HCT116 (cell line): ENCODE measurements at regions not wholly inside any gene's neighbourhood (a gene's known extent, or its start where the extent isn't known, plus 50 kb on each side); places are given as distances from the start of the nearest gene placed in this dataset.

ENCODE experiments used
- ATAC-seq: fragments of 200-7000 bp; cut with Tn5 transposase; 2 replicates; pipeline ENCODE4 v1.9.1; 2020; ENCODE audit warnings: mild to moderate bottlenecking, moderate library complexity
- BruUV-seq: library from RNA; stranded (reverse); fragments of 400-500 nt; replicated peaks from 2 replicates; lab custom pipeline; 2021; lab: Mats Ljungman, UMichigan
- CTCF ChIA-PET: fragments of 300-600 bp; sonication (Branson Sonifier 250); formaldehyde crosslinking; loops from one replicate; lab custom pipeline; 2021; ENCODE audit warnings: antibody characterized with exemption; lab: Charles Lee
- POLR2A ChIA-PET: fragments of 300-600, 350-600 bp; sonication (Branson Sonifier 250); formaldehyde crosslinking; loops from one replicate; lab custom pipeline; 2021; ENCODE audit warnings: antibody characterized with exemption; lab: Charles Lee
- RAD21 ChIA-PET, 2 experiments: fragments of 300-600 bp; sonication (Branson Sonifier 250); formaldehyde crosslinking; loops; one replicate each; lab custom pipeline; 2023; ENCODE audit warnings: low total read pairs in 2 of 2; ENCODE audit not compliant: uncharacterized antibody in 2 of 2, unreplicated experiment in 2 of 2, low non-redundant PET in 1 of 2; lab: Charles Lee
- DNase-seq: peaks from one replicate; pipeline ENCODE4 v3.0.0-alpha.2; 2010; ENCODE audit warnings: low read depth, low spot score
- H2AFZ ChIP-seq: fragments of 200-600 bp; shearing (Covaris generic), sonication (generic); 2 replicates; pipeline ENCODE4 v1.6.1; 2017; ENCODE audit warnings: low read depth, mixed run types, mixed read lengths, antibody characterized with exemption, low read length; ENCODE audit not compliant: poor library complexity, severe bottlenecking
- H3K27ac ChIP-seq: 2 replicates; pipeline ENCODE4 v1.5.1; 2012; ENCODE audit warnings: low read depth, low read length
- H3K27me3 ChIP-seq: fragments of 200-600 bp; sonication (generic); 2 replicates; pipeline ENCODE4 v1.6.1; 2016; ENCODE audit warnings: mixed run types, low read length, mixed read lengths; ENCODE audit not compliant: insufficient read depth
- H3K36me3 ChIP-seq, 2 experiments: fragments of 200-500 bp in 1 of 2; fragments of 200-600 bp in 1 of 2; sonication (Bioruptor generic) in 1 of 2; sonication (generic) in 1 of 2; 2 replicates each; pipeline versions ENCODE4 v1.5.1 to v1.6.1; 2014 to 2016; ENCODE audit warnings: low read length in 2 of 2, inconsistent platforms in 1 of 2, mixed read lengths in 1 of 2, mixed run types in 1 of 2; ENCODE audit not compliant: insufficient read depth in 2 of 2, control insufficient read depth in 1 of 2
- H3K4me1 ChIP-seq, 2 experiments: fragments of 200-600 bp in 1 of 2; sonication (generic) in 1 of 2; 2 replicates each; pipeline versions ENCODE4 v1.5.1 to v1.6.1; 2012 to 2017; ENCODE audit warnings: low read length in 2 of 2, inconsistent platforms in 1 of 2, mild to moderate bottlenecking in 1 of 2, mixed read lengths in 1 of 2, mixed run types in 1 of 2, moderate library complexity in 1 of 2; ENCODE audit not compliant: insufficient read depth in 2 of 2, control insufficient read depth in 1 of 2
- H3K4me2 ChIP-seq: fragments of 200-600 bp; sonication (generic); 2 replicates; pipeline ENCODE4 v1.6.1; 2017; ENCODE audit warnings: mixed run types, low read length, mixed read lengths
- H3K4me3 ChIP-seq, 2 experiments: fragments of 200-600 bp in 1 of 2; sonication (generic) in 1 of 2; replicated peaks in 1 of 2; 2 replicates each; pipeline ENCODE4 v1.5.1; 2011 to 2016; ENCODE audit warnings: low read length in 2 of 2, control low read depth in 1 of 2, low read depth in 1 of 2, mild to moderate bottlenecking in 1 of 2, mixed read lengths in 1 of 2, mixed run types in 1 of 2
- H3K79me2 ChIP-seq: fragments of 200-600 bp; sonication (generic); 2 replicates; pipeline ENCODE4 v1.6.1; 2017; ENCODE audit warnings: mild to moderate bottlenecking, mixed run types, low read length, moderate library complexity, mixed read lengths; ENCODE audit not compliant: insufficient read depth
- H3K9ac ChIP-seq: fragments of 200-600 bp; sonication (generic); 2 replicates; pipeline ENCODE4 v1.6.1; 2016; ENCODE audit warnings: low read length, mixed read lengths
- H3K9me2 ChIP-seq: fragments of 200-600 bp; sonication (generic), shearing (Covaris generic); 2 replicates; pipeline ENCODE4 v1.6.1; 2017; ENCODE audit warnings: mixed run types, mild to moderate bottlenecking, moderate library complexity; ENCODE audit not compliant: insufficient read depth
- H3K9me3 ChIP-seq, 2 experiments: fragments of 200-500 bp in 1 of 2; fragments of 200-600 bp in 1 of 2; sonication (Bioruptor generic) in 1 of 2; sonication (generic) in 1 of 2; 2 replicates each; pipeline ENCODE4 v1.6.1; 2014 to 2017; ENCODE audit warnings: low read length in 2 of 2, mixed read lengths in 2 of 2, inconsistent platforms in 1 of 2, low read depth in 1 of 2, mild to moderate bottlenecking in 1 of 2, mixed run types in 1 of 2, moderate library complexity in 1 of 2; ENCODE audit not compliant: control insufficient read depth in 1 of 2, insufficient read depth in 1 of 2
- H4K20me1 ChIP-seq: fragments of 200-600 bp; sonication (generic), shearing (Covaris generic); 2 replicates; pipeline ENCODE4 v1.6.1; 2017; ENCODE audit warnings: mixed run types, mild to moderate bottlenecking, moderate library complexity; ENCODE audit not compliant: insufficient read depth
- CEBPB ChIP-seq: IDR thresholded peaks from 2 replicates; pipeline ENCODE4 v1.6.1; 2012; ENCODE audit warnings: low read depth
- EGR1 ChIP-seq: IDR thresholded peaks from 2 replicates; pipeline ENCODE4 v1.6.1; 2012; ENCODE audit warnings: low read depth
- ELF1 ChIP-seq: IDR thresholded peaks from 2 replicates; pipeline ENCODE4 v1.6.1; 2012; ENCODE audit warnings: low read depth, borderline replicate concordance
- EZH2 ChIP-seq: fragments of 200-600 bp; sonication (generic); IDR thresholded peaks from 2 replicates; pipeline ENCODE4 v1.6.1; 2017; ENCODE audit warnings: antibody characterized with exemption, mixed run types
- EZH2phosphoT487 ChIP-seq: fragments of 200-600 bp; IDR thresholded peaks from 2 replicates; pipeline ENCODE4 v1.6.1; 2018; ENCODE audit warnings: antibody characterized with exemption, borderline replicate concordance
- FOSL1 ChIP-seq: IDR thresholded peaks from 2 replicates; pipeline ENCODE4 v1.6.1; 2012; ENCODE audit warnings: low read depth
- POLR2A ChIP-seq: IDR thresholded peaks from 2 replicates; pipeline ENCODE4 v1.7.0; 2011; ENCODE audit warnings: borderline replicate concordance; ENCODE audit not compliant: insufficient read depth, insufficient read length; ENCODE audit errors: extremely low read depth
- POLR2AphosphoS5 ChIP-seq: IDR thresholded peaks from 2 replicates; pipeline ENCODE4 v1.6.1; 2011; ENCODE audit warnings: mild to moderate bottlenecking, low read depth, low read length, moderate library complexity
- SP1 ChIP-seq: IDR thresholded peaks from 2 replicates; pipeline ENCODE4 v1.6.1; 2012; ENCODE audit warnings: low read depth
- SRF ChIP-seq: IDR thresholded peaks from 2 replicates; pipeline ENCODE4 v1.6.1; 2012; ENCODE audit warnings: low read depth
- TCF7L2 ChIP-seq: IDR thresholded peaks from 2 replicates; pipeline ENCODE4 v1.7.0; 2011; ENCODE audit warnings: borderline replicate concordance, inconsistent platforms; ENCODE audit not compliant: insufficient read depth, insufficient read length; ENCODE audit errors: extremely low read depth
- ZFX ChIP-seq: fragments of 450-650 bp; IDR thresholded peaks from 2 replicates; pipeline ENCODE4 v1.6.1; 2017
- ZNF274 ChIP-seq: fragments of 200-500 bp; sonication (Bioruptor generic); IDR thresholded peaks from 2 replicates; pipeline ENCODE4 v1.6.1; 2014; ENCODE audit warnings: mild to moderate bottlenecking, low read depth, low read length, inconsistent platforms
- intact Hi-C: fragments of 100-400 bp; cut with micrococcal nuclease; formaldehyde crosslinking; loops from 2 replicates; pipeline ENCODE4 v1.10.0; 2022
- TF ChIP-seq, protein P1 (sequence below): IDR thresholded peaks from 2 replicates; pipeline ENCODE4 v1.6.1; 2012
- TF ChIP-seq, protein P2 (sequence below): IDR thresholded peaks from 2 replicates; pipeline ENCODE4 v1.6.1; 2011; ENCODE audit warnings: mild to moderate bottlenecking, low read length, moderate library complexity; ENCODE audit not compliant: insufficient replicate concordance; ENCODE audit errors: extremely low read depth
- TF ChIP-seq, protein P3 (sequence below): IDR thresholded peaks from 2 replicates; pipeline ENCODE4 v1.6.1; 2012; ENCODE audit warnings: low read depth
- TF ChIP-seq, protein P4 (sequence below): IDR thresholded peaks from 2 replicates; pipeline ENCODE4 v1.6.1; 2012

DNA sequence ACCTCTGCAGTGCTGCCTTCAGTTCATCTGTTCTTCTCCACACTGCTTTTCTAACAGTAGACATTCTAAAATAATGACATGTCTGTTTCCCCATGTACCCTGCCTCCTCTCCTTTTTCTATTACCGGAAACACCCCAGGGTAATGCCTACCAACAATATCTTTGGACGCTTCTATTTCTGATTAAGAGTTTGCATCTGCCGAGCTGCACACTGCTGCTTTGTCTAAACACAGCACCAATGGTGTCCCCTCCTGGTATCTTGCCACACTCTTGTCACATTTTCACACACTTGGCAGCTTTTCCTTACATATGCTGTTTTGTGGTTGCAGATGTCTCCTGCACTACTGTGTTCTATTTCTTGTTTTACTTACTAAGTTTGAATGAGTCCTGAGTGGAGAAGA is 288.8 kb downstream of the GRIA2 start:
- Histone ChIP-seq H3K9me3 (no peaks in the 10 kb centered on the region), H2AFZ (no peak overlapping the region), H3K27me3 (no peaks in the 10 kb centered on the region), H3K4me1 (no peaks in the 10 kb centered on the region), H3K36me3 (no peaks in the 10 kb centered on the region), H3K27ac (no peak overlapping the region), H3K4me3 (no peak overlapping the region), H4K20me1 (no peaks in the 10 kb centered on the region), H3K4me2 (no peak overlapping the region), H3K79me2 (no peaks in the 10 kb centered on the region), H3K9ac (no peak overlapping the region), H3K9me2 (no peaks in the 10 kb centered on the region)
- DNase-seq (no peak), ATAC-seq (no peak)
- CTCF ChIA-PET = no interaction called here
- POLR2A ChIA-PET = no interaction called here
- RAD21 ChIA-PET = no interaction called here
- no TSS peak for BruUV-seq
- no peak for TF ChIP-seq ZNF274
- no peak for TF ChIP-seq POLR2AphosphoS5
- TF ChIP-seq, protein P1, sequence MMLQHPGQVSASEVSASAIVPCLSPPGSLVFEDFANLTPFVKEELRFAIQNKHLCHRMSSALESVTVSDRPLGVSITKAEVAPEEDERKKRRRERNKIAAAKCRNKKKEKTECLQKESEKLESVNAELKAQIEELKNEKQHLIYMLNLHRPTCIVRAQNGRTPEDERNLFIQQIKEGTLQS = no peak
- TF ChIP-seq CEBPB = no peak
- no peak for TF ChIP-seq EZH2phosphoT487
- intact Hi-C loops = no loop called here

DNA sequence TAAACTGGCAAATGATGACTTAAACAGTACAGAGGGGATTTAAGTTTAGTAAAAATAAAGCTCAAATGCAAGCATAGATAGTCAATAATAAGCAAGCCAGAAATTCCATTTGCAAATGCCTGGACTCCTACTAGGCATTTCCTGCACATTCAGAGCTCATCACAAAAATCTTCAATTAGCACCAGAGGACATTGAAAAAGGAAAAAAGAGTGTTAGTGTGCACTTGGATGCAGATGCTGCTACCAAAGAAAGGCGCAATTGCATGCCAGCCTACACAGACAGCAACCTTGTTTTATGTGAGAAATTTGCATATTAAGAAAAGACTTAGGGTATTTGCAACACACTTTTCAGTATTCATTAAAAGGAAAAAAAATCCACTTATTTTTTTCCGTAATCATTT is 282.1 kb downstream of the GRIA2 start:
- Histone ChIP-seq H3K27me3 (no peaks in the 10 kb centered on the region), H3K4me3 (no peak overlapping the region), H3K4me1 (no peaks in the 10 kb centered on the region), H3K9me2 (no peaks in the 10 kb centered on the region), H3K4me2 (no peak overlapping the region), H4K20me1 (no peaks in the 10 kb centered on the region), H3K36me3 (no peaks in the 10 kb centered on the region), H3K9ac (no peak overlapping the region), H3K79me2 (no peaks in the 10 kb centered on the region), H3K9me3 (no peaks in the 10 kb centered on the region), H2AFZ (no peak overlapping the region), H3K27ac (no peak overlapping the region)
- DNase-seq (no peak), ATAC-seq (no peak)
- ChIA-PET RAD21 (no interaction called here), CTCF (interaction anchor here (1.0 kb wide), 1 partner anchor 12 kb away, joined by 3 read pairs; no protein-coding TSS in a partner anchor), POLR2A (no interaction called here)
- intact Hi-C loops = no loop called here
- BruUV-seq = no TSS peak
- no peak for TF ChIP-seq SP1
- TF ChIP-seq, protein P2, sequence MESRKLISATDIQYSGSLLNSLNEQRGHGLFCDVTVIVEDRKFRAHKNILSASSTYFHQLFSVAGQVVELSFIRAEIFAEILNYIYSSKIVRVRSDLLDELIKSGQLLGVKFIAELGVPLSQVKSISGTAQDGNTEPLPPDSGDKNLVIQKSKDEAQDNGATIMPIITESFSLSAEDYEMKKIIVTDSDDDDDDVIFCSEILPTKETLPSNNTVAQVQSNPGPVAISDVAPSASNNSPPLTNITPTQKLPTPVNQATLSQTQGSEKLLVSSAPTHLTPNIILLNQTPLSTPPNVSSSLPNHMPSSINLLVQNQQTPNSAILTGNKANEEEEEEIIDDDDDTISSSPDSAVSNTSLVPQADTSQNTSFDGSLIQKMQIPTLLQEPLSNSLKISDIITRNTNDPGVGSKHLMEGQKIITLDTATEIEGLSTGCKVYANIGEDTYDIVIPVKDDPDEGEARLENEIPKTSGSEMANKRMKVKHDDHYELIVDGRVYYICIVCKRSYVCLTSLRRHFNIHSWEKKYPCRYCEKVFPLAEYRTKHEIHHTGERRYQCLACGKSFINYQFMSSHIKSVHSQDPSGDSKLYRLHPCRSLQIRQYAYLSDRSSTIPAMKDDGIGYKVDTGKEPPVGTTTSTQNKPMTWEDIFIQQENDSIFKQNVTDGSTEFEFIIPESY = no peak
- no peak for TF ChIP-seq ZFX
- TF ChIP-seq TCF7L2 = no peak
- no peak for TF ChIP-seq EZH2
- TF ChIP-seq, protein P3, sequence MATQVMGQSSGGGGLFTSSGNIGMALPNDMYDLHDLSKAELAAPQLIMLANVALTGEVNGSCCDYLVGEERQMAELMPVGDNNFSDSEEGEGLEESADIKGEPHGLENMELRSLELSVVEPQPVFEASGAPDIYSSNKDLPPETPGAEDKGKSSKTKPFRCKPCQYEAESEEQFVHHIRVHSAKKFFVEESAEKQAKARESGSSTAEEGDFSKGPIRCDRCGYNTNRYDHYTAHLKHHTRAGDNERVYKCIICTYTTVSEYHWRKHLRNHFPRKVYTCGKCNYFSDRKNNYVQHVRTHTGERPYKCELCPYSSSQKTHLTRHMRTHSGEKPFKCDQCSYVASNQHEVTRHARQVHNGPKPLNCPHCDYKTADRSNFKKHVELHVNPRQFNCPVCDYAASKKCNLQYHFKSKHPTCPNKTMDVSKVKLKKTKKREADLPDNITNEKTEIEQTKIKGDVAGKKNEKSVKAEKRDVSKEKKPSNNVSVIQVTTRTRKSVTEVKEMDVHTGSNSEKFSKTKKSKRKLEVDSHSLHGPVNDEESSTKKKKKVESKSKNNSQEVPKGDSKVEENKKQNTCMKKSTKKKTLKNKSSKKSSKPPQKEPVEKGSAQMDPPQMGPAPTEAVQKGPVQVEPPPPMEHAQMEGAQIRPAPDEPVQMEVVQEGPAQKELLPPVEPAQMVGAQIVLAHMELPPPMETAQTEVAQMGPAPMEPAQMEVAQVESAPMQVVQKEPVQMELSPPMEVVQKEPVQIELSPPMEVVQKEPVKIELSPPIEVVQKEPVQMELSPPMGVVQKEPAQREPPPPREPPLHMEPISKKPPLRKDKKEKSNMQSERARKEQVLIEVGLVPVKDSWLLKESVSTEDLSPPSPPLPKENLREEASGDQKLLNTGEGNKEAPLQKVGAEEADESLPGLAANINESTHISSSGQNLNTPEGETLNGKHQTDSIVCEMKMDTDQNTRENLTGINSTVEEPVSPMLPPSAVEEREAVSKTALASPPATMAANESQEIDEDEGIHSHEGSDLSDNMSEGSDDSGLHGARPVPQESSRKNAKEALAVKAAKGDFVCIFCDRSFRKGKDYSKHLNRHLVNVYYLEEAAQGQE = no peak
- no peak for TF ChIP-seq EZH2phosphoT487
- no peak for TF ChIP-seq POLR2AphosphoS5
- TF ChIP-seq FOSL1 = no peak
- TF ChIP-seq, protein P4, sequence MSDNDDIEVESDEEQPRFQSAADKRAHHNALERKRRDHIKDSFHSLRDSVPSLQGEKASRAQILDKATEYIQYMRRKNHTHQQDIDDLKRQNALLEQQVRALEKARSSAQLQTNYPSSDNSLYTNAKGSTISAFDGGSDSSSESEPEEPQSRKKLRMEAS = no peak
- TF ChIP-seq ZNF274 = no peak
- TF ChIP-seq EGR1 = no peak
- TF ChIP-seq SRF = no peak
- TF ChIP-seq POLR2A = no peak
- no peak for TF ChIP-seq ELF1
